OCI-LY1 (cell line): ENCODE measurements at regions not wholly inside any gene's neighbourhood (a gene's known extent, or its start where the extent isn't known, plus 50 kb on each side); places are given as distances from the start of the nearest gene placed in this dataset.

ENCODE experiments used
- H2AFZ ChIP-seq: fragments of 200-600 bp; sonication (generic), shearing (Covaris generic); 2 replicates; pipeline ENCODE4 v1.6.0; 2014; ENCODE audit warnings: antibody characterized with exemption, mild to moderate bottlenecking, low read length
- H3F3A ChIP-seq: fragments of 200-600 bp; sonication (generic), shearing (Covaris generic); 2 replicates; pipeline ENCODE4 v1.6.0; 2014; ENCODE audit warnings: mild to moderate bottlenecking, antibody characterized with exemption, low read length, moderate library complexity; ENCODE audit not compliant: insufficient read depth
- H3K27ac ChIP-seq: fragments of 200-600 bp; sonication (generic); 2 replicates; pipeline ENCODE4 v1.5.1; 2014; ENCODE audit warnings: low read length, mixed run types, mild to moderate bottlenecking, low read depth; ENCODE audit not compliant: poor library complexity, severe bottlenecking
- H3K27me3 ChIP-seq: fragments of 200-600 bp; sonication (generic); 2 replicates; pipeline ENCODE4 v1.6.0; 2014; ENCODE audit warnings: antibody characterized with exemption, mild to moderate bottlenecking, low read length, moderate library complexity; ENCODE audit not compliant: insufficient read depth
- H3K36me3 ChIP-seq: fragments of 200-600 bp; sonication (generic); 2 replicates; pipeline ENCODE4 v1.6.1; 2014; ENCODE audit warnings: mild to moderate bottlenecking, antibody characterized with exemption, low read length, moderate library complexity, mixed read lengths; ENCODE audit not compliant: insufficient read depth
- H3K4me1 ChIP-seq: fragments of 200-600 bp; sonication (generic); 2 replicates; pipeline ENCODE4 v1.5.1; 2014; ENCODE audit warnings: mild to moderate bottlenecking, low read length, moderate library complexity; ENCODE audit not compliant: insufficient read depth, severe bottlenecking
- H3K4me2 ChIP-seq: fragments of 200-600 bp; sonication (generic), shearing (Covaris generic); 2 replicates; pipeline ENCODE4 v1.6.1; 2014; ENCODE audit warnings: low read length
- H3K4me3 ChIP-seq: fragments of 200-600 bp; sonication (generic); 2 replicates; pipeline ENCODE4 v1.5.1; 2014; ENCODE audit warnings: low read length, low read depth, mild to moderate bottlenecking, mixed read lengths; ENCODE audit not compliant: poor library complexity, severe bottlenecking
- H3K79me2 ChIP-seq: fragments of 200-600 bp; shearing (Covaris generic); 2 replicates; pipeline ENCODE4 v1.6.1; 2016; ENCODE audit warnings: mixed run types, low read length, mixed read lengths; ENCODE audit not compliant: insufficient read depth
- H3K9ac ChIP-seq: fragments of 200-600 bp; sonication (generic), shearing (Covaris generic); 2 replicates; pipeline ENCODE4 v1.6.1; 2014; ENCODE audit warnings: mild to moderate bottlenecking, low read length, mixed read lengths
- H3K9me2 ChIP-seq: fragments of 200-600 bp; sonication (generic), shearing (Covaris generic); 2 replicates; pipeline ENCODE4 v1.6.1; 2014; ENCODE audit warnings: low read depth, mild to moderate bottlenecking, low read length, mixed read lengths
- H3K9me3 ChIP-seq: fragments of 200-600 bp; shearing (Covaris generic); 2 replicates; pipeline ENCODE4 v1.6.1; 2014; ENCODE audit warnings: low read length, mixed read lengths
- H4K20me1 ChIP-seq: fragments of 200-600 bp; sonication (generic), shearing (Covaris generic); 2 replicates; pipeline ENCODE4 v1.6.0; 2016; ENCODE audit warnings: mild to moderate bottlenecking, low read length; ENCODE audit not compliant: insufficient read depth
- CTCF ChIP-seq: fragments of 200-600 bp; sonication (generic), shearing (Covaris generic); IDR thresholded peaks from 2 replicates; pipeline ENCODE4 v1.5.1; 2017; ENCODE audit warnings: mild to moderate bottlenecking, antibody characterized with exemption, low read length, moderate library complexity, mixed read lengths
- EZH2 ChIP-seq: fragments of 200-600 bp; sonication (generic), shearing (Covaris generic); IDR thresholded peaks from 2 replicates; pipeline ENCODE4 v1.8.0; 2017; ENCODE audit warnings: borderline replicate concordance, mixed run types, mild to moderate bottlenecking, antibody characterized with exemption, low read length, moderate library complexity, mixed read lengths

- no peaks in the 10 kb centered on the region for H3K27me3 ChIP-seq
- H3K4me2 ChIP-seq = no peak overlapping the region
- H3F3A ChIP-seq = no peaks in the 10 kb centered on the region
- TF ChIP-seq EZH2 = no peak
- no peak for TF ChIP-seq CTCF
- no peaks in the 10 kb centered on the region for H3K4me1 ChIP-seq
- H3K9ac ChIP-seq = no peak overlapping the region
- H3K79me2 ChIP-seq = no peaks in the 10 kb centered on the region
- H2AFZ ChIP-seq = no peak overlapping the region
- H3K27ac ChIP-seq = no peak overlapping the region
- H3K36me3 ChIP-seq = no peaks in the 10 kb centered on the region
- no peak overlapping the region for H3K4me3 ChIP-seq
- no peaks in the 10 kb centered on the region for H4K20me1 ChIP-seq
- H3K9me3 ChIP-seq = no peaks in the 10 kb centered on the region
- no peaks in the 10 kb centered on the region for H3K9me2 ChIP-seq
These were observed 257.3 kb upstream of the AKR1E2 start for GRCh38 chr10:4568731-4569130.

- Histone ChIP-seq H3K36me3 (no peaks in the 10 kb centered on the region), H4K20me1 (no peaks in the 10 kb centered on the region), H3K9me2 (no peaks in the 10 kb centered on the region), H3K4me1 (no peaks in the 10 kb centered on the region), H3K27ac (no peak overlapping the region), H3K4me3 (no peak overlapping the region), H3K27me3 (no peaks in the 10 kb centered on the region), H3F3A (no peaks in the 10 kb centered on the region), H3K4me2 (no peak overlapping the region), H2AFZ (no peak overlapping the region), H3K9me3 (no peaks in the 10 kb centered on the region), H3K79me2 (no peaks in the 10 kb centered on the region), H3K9ac (no peak overlapping the region)
- TF ChIP-seq EZH2 (no peak), CTCF (no peak)
These were observed 257.9 kb upstream of the AKR1E2 start for GRCh38 chr10:4568086-4568485.

GRCh38 chr10:4567637-4568036 lies 258.4 kb upstream of the AKR1E2 start:
- Histone ChIP-seq H3K27ac (no peak overlapping the region), H3K79me2 (no peaks in the 10 kb centered on the region), H3K36me3 (no peaks in the 10 kb centered on the region), H3K27me3 (no peaks in the 10 kb centered on the region), H3K4me3 (no peak overlapping the region), H3K9ac (no peak overlapping the region), H3K4me1 (no peaks in the 10 kb centered on the region), H3K9me2 (no peaks in the 10 kb centered on the region), H3F3A (no peaks in the 10 kb centered on the region), H4K20me1 (no peaks in the 10 kb centered on the region), H2AFZ (no peak overlapping the region), H3K4me2 (no peak overlapping the region), H3K9me3 (no peaks in the 10 kb centered on the region)
- TF ChIP-seq EZH2 (no peak), CTCF (no peak)
